Memory B cell (primary cell): ENCODE measurements at regions not wholly inside any gene's neighbourhood (a gene's known extent, or its start where the extent isn't known, plus 50 kb on each side); places are given as distances from the start of the nearest gene placed in this dataset.

Experiments used
- ATAC-seq: fragments of 150-1000 bp; cut with Tn5 transposase; 2 replicates; pipeline ENCODE4 v1.10.0; 2021; ENCODE audit warnings: low read depth, mild to moderate bottlenecking, moderate library complexity
- DNase-seq, 2 donors: peaks; one replicate each; pipeline ENCODE4 v3.0.0; 2022; ENCODE audit warnings: low spot score in 2 of 2
- H3K27ac Mint-ChIP-seq: one replicate; pipeline ENCODE4 v1.8.0; 2022; ENCODE audit warnings: mild to moderate bottlenecking, moderate library complexity, mixed read lengths
- H3K27me3 Mint-ChIP-seq: one replicate; pipeline ENCODE4 v1.8.0; 2022; ENCODE audit warnings: mixed read lengths
- H3K36me3 Mint-ChIP-seq: one replicate; pipeline ENCODE4 v1.8.0; 2022; ENCODE audit warnings: mild to moderate bottlenecking, mixed read lengths
- H3K4me1 Mint-ChIP-seq: one replicate; pipeline ENCODE4 v1.8.0; 2022; ENCODE audit warnings: mixed read lengths
- H3K4me3 Mint-ChIP-seq: one replicate; pipeline ENCODE4 v1.8.0; 2022; ENCODE audit warnings: mild to moderate bottlenecking, moderate library complexity, mixed read lengths
- H3K9me3 Mint-ChIP-seq: one replicate; pipeline ENCODE4 v1.8.0; 2022; ENCODE audit warnings: mixed read lengths

DNA sequence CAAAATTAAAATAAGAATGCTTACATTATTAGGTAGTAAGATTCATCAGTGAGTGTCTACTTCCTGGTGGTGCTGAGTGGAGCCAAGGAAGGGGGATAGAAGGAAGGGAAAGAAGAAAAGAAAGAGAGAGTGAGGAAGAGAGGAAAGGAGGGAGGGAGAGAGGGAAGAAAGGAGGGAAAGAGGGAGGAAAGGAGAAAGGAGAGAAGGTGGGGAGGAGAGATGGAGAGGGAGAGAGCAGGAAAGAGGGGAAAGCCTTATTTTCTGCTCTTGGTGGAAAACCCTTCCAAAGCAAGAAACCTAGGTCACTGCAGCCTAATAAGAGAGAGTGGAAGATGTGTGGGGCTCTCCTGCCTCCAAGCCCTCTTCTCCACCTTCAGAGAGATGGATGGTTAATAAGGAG lies 90.2 kb upstream of the EEF1E1 start:
- Mint-ChIP-seq H3K9me3 (no peaks in the 10 kb centered on the region), H3K4me1 (no peaks in the 10 kb centered on the region), H3K27ac (no peak overlapping the region), H3K36me3 (no peaks in the 10 kb centered on the region), H3K27me3 (peaks cover 16% of the 10 kb centered on the region), H3K4me3 (no peak overlapping the region)
- no peak for DNase-seq
- no peak for ATAC-seq

DNA sequence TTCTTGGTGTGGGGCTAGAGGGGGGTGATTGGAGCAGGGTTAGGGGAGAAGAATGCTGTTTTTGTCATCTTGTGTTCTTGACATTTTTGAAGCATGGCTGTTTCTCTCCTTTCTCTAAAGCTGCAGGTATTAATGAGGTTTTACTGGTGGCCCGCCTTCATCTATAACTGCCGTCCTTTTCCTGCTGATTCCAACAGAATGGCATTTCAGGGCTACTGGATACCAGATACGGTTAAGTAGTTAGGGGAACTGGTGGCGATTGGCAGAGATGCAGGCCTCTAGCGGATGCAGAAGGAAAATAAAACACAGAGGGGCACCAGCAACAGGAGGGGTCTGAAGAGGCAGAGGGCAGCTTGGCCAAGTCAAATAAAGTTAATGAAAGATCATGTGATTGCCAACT lies 89.7 kb upstream of the EEF1E1 start:
- H3K27ac Mint-ChIP-seq = no peak overlapping the region
- no peak for ATAC-seq
- peaks cover 16% of the 10 kb centered on the region for H3K27me3 Mint-ChIP-seq
- no peak for DNase-seq
- H3K4me3 Mint-ChIP-seq = no peak overlapping the region
- H3K4me1 Mint-ChIP-seq = no peaks in the 10 kb centered on the region
- no peaks in the 10 kb centered on the region for H3K36me3 Mint-ChIP-seq
- H3K9me3 Mint-ChIP-seq = no peaks in the 10 kb centered on the region

DNA sequence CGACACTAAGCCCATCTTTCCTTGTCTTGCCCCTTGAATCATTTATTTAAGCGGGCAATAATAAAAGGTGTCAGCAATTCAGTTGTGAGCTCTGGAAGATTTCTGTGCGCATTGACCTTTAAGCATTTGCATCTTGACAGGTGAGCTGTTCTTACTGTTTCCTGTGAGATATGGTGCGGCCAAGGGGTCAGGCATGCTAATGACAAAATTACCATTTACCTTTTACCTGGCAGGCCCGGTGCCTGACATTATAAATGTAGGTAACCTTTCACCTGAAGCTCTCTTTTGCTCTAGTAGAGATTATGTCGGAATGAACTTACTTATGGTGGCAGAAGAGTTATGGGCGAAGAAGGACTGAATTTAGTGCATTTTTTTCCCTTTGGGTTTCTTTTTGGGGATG lies 89.3 kb upstream of the EEF1E1 start:
- no peak overlapping the region for H3K27ac Mint-ChIP-seq
- H3K4me1 Mint-ChIP-seq = no peaks in the 10 kb centered on the region
- no peak for ATAC-seq
- no peaks in the 10 kb centered on the region for H3K9me3 Mint-ChIP-seq
- peaks cover 16% of the 10 kb centered on the region for H3K27me3 Mint-ChIP-seq
- H3K36me3 Mint-ChIP-seq = no peaks in the 10 kb centered on the region
- H3K4me3 Mint-ChIP-seq = no peak overlapping the region
- no peak for DNase-seq

DNA sequence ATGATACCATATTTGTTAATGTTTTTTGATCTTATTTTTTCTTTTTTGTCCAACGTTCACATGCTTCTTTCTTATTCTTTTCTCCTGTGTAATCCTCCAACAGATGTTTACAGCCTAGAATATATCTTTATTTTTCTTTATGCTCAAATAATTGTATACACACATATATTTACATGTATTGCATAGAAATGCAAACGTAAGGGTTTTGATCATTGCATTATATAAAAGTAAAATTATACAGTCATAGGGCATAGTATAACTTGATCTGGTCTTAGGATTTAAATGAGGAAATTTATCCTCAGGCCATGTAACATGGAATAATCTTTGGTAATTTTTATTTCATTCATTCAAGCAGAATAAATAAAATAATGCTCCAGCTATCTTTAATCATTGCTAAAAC lies 84.9 kb upstream of the EEF1E1 start:
- no peak for ATAC-seq
- peaks cover 9% of the 10 kb centered on the region for H3K27me3 Mint-ChIP-seq
- H3K9me3 Mint-ChIP-seq = no peaks in the 10 kb centered on the region
- H3K36me3 Mint-ChIP-seq = no peaks in the 10 kb centered on the region
- H3K4me1 Mint-ChIP-seq = no peaks in the 10 kb centered on the region
- no peak overlapping the region for H3K4me3 Mint-ChIP-seq
- no peak for DNase-seq
- no peak overlapping the region for H3K27ac Mint-ChIP-seq

DNA sequence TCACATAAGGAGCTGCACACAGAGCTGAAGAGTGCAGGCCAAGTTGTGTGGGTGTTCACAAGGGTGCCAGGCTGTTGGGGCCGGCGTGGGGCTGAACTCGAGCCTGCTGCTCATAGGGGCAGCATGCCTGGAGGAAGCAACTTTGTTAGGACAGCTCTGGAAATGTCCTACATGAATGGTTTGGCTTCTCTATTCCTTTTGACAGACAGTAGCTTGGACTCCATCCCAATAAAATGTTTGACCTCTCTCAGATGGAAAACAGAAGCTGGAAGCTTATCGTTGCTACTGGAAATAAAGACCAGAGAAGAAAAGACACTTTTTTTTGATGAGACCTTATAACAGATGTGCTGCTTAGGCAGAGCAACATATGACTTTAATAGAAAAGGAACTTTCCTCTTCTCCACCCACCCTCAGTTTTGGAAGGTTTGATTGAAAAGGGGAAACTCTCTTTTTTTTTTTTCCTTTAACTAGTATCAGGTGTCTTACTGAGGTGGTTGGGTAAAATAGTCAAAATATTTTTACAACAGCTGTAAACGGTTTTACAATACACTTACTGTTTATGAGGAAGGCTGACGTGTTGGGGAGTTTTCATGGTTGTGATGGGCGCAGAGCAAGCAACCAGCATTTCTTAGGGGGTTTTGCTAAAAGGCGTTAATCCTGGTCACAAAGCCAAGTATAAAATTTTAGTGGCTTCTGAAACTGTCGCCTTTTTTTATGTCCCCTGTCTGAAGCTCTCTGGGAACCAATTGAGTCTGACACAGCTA lies 80.7 kb upstream of the EEF1E1 start:
- DNase-seq = no peak
- no peaks in the 10 kb centered on the region for H3K9me3 Mint-ChIP-seq
- H3K4me1 Mint-ChIP-seq = no peaks in the 10 kb centered on the region

DNA sequence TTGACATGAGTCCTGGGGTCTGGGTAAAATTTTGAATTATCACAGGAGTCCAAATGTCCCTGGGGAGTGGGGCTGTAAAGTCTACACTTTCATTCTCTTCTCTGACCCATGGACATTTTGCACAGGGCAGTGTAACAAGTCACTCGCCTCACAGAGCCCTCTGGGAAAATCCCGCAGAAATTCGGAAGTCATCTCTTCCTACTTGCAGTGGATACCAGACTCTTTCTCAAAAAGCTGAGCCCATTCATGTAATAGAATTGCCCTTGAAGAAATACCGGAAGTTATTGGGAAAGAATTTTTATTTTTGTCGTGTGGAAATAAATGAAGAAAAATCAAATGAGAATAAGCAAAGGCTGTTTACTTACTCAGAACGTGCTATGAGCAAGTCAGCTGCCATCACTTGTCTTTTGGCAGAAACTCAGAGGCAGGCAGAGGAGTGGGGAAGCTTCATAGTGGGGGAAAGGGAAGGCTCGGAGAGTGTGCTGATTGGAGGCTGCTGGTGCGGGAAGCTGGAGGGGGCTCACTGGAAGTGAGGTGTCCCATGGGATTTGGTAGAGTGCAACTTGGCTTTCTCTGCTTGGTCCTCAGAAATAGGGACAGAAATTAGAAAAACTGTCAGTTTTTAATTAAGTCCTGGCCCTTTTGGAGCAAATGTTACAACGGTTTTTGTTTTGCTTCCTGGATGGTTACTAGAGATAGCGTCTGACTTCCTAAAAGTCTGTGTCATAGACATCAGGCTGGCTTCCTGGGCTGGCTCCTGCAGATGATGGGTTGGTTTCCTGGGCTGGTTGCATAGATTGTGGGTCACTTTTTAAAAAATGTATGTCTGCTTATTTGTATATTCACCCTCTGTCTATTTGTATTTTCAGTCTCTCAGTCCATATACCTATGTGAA lies 79.8 kb upstream of the EEF1E1 start:
- H3K4me1 Mint-ChIP-seq = no peaks in the 10 kb centered on the region
- no peaks in the 10 kb centered on the region for H3K9me3 Mint-ChIP-seq

More for the DNA sequence above, 80.7 kb upstream of the EEF1E1 start:
- Mint-ChIP-seq H3K36me3 (no peaks in the 10 kb centered on the region), H3K4me3 (no peak overlapping the region), H3K27ac (no peak overlapping the region), H3K27me3 (peaks cover 6% of the 10 kb centered on the region)
- no peak for ATAC-seq

DNA sequence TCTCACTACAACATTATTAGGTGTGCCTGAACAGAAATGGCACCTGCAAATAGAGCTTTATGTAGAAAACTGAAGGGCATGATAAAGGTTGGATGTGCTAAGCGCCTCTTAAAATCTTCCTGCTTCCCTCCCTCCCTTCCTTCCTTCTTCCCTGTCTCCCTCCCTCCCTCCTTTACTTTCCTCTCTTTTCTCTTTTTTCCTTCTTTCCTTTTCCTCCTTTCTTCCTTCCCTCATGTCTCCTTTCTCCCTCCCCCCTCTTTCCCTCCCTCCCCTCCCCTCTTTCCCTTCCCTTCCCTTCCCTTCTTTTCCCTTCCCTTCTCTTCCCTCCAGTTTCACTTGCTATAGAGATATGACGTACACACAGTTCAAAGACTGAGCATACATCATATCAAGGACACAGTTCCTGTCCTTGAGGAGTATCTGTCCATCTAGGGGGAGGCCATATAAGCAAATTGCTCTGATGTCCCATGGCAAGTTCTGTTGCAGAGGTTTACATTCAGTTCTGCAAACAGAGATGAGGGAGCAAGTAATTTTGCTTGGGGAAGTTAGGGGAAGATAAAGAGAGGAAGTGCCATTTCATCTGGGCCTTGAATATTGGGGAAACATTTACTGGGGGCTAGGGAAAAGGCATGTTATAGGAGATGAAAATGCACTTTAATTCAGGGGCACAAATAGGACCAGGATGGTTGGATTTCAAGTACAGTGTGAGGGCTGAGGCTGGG lies 79.0 kb upstream of the EEF1E1 start:
- Mint-ChIP-seq H3K27ac (no peak overlapping the region), H3K27me3 (peaks cover 8% of the 10 kb centered on the region), H3K36me3 (no peaks in the 10 kb centered on the region), H3K9me3 (no peaks in the 10 kb centered on the region), H3K4me1 (no peaks in the 10 kb centered on the region), H3K4me3 (no peak overlapping the region)
- DNase-seq (no peak), ATAC-seq (no peak)

More for the DNA sequence above, 79.8 kb upstream of the EEF1E1 start:
- Mint-ChIP-seq H3K27me3 (peaks cover 6% of the 10 kb centered on the region), H3K27ac (no peak overlapping the region), H3K36me3 (no peaks in the 10 kb centered on the region), H3K4me3 (no peak overlapping the region)
- ATAC-seq (no peak), DNase-seq (no peak)

DNA sequence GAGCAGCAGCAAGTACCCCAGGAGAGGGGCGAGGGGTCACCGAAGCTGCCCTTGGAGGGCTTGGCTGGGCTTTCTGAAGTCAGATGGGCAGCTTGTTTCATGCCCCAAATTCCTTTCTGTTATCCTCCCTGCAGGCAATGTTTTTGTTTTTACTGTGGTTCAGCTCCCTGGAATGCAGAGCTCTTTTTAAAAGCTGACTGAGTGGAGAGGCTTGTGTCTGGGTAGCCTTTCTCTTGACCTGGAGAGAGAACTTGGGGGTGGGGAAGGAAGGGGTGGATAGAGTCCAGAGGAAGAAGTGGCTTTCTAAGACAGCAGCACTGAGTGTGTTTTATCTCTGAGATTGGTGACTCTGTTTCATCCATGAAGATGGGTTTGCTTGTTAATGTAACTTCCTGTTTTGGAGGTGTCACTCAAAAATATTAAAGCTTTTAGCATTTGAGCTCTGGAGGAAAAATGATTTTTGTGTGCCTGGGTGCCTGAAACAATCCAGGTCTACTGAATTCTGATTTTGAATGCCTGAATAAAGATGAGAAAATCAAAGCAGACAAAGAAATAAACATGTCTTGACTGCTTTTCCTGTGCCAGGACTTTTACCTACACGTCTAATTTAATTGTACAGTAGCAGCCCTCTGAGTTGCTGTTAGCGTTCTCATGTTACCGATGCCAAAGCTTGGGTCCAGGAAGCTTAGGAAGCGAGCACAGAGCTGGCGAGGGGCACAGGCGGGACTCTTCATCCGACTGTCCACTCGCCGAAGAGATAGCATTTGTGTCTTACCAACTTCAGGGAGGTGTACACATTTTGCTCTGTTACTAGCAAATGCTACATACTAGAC lies 78.2 kb upstream of the EEF1E1 start:
- Mint-ChIP-seq H3K4me3 (no peak overlapping the region), H3K36me3 (no peaks in the 10 kb centered on the region), H3K4me1 (no peaks in the 10 kb centered on the region), H3K27me3 (peaks cover 9% of the 10 kb centered on the region), H3K9me3 (no peaks in the 10 kb centered on the region), H3K27ac (no peak overlapping the region)
- ATAC-seq (no peak), DNase-seq (no peak)

DNA sequence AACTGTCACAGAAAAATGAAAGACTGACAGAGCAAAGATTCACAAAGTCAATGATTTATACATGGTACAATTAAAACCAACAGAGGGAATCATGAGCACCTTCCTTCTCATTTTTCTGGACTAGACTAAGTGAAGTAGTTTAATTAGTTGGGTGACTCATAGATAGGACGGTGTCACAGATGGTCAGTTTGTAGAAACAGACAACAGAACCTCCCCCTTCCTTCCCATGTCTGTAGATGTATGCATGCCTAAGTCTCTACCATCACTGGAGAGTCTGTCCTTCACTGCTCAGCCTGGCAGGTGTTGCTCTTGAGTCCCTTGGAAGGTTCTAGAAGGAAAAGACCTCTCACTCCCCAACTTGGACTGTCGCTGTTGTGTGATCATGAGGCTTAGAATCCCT lies 75.4 kb upstream of the EEF1E1 start:
- H3K4me3 Mint-ChIP-seq = no peak overlapping the region
- no peaks in the 10 kb centered on the region for H3K4me1 Mint-ChIP-seq
- H3K27me3 Mint-ChIP-seq = peaks cover 10% of the 10 kb centered on the region
- H3K9me3 Mint-ChIP-seq = peaks cover 2% of the 10 kb centered on the region
- H3K36me3 Mint-ChIP-seq = no peaks in the 10 kb centered on the region
- ATAC-seq (no peak), DNase-seq (no peak)
- no peak overlapping the region for H3K27ac Mint-ChIP-seq

DNA sequence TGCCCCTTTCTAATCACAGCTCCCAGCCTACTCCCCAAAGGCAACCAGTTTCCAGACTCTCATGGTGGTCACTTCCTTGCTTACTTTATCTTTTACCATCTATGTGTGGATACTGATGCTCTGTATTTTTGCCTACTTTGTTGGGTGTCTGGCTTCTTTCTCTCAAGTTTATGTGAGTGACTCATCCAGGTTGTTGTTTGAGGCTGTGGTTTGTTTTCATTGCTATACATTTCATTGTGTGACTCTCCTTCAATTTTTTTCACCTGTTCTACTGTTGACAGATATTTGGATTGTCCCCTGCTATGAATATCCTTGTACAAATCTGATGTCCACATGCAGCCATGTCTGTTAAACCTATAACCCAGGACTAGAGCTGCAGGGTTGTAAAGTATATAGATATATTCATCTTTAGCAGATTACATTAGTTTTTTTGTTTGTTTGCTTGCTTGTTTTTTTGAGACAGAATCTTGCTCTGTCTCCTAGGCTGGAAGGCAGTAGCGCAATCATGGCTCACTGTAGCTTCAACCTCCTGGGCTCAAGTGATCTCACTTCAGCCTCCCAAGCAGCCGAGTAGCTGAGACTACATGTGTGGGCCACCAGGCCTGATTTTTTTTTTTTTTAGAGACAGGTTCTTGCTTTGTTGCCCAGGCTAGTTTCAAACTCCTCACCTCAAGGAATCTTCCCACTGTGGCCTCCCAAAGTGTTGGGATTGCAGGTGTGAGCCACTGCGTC lies 72.9 kb upstream of the EEF1E1 start:
- Mint-ChIP-seq H3K27ac (no peak overlapping the region), H3K9me3 (peaks cover 2% of the 10 kb centered on the region), H3K27me3 (peaks cover 6% of the 10 kb centered on the region), H3K36me3 (no peaks in the 10 kb centered on the region), H3K4me1 (no peaks in the 10 kb centered on the region), H3K4me3 (no peak overlapping the region)
- DNase-seq = no peak
- no peak for ATAC-seq

DNA sequence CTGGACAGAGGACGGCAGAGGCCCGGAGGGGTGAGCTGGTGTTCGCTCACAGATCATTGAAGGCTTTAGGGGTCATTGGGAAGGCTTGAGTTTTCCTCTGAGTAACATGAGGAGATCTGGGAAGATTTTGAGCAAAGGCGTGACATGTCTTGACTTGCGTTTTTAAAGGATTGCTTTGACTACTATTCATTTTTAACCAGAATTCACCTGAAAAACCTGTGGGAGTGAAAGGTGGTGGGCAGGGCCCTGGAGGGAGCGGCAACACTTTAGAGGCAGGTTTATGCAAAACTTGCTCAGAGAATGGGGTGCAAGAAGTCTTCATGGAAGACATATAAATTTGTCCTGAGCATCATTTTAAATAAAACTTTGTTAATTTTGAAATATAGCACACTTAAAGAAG lies 72.2 kb upstream of the EEF1E1 start:
- Mint-ChIP-seq H3K27ac (no peak overlapping the region), H3K27me3 (peaks cover 6% of the 10 kb centered on the region), H3K36me3 (no peaks in the 10 kb centered on the region), H3K4me3 (no peak overlapping the region), H3K9me3 (peaks cover 2% of the 10 kb centered on the region), H3K4me1 (no peaks in the 10 kb centered on the region)
- DNase-seq (no peak), ATAC-seq (no peak)

DNA sequence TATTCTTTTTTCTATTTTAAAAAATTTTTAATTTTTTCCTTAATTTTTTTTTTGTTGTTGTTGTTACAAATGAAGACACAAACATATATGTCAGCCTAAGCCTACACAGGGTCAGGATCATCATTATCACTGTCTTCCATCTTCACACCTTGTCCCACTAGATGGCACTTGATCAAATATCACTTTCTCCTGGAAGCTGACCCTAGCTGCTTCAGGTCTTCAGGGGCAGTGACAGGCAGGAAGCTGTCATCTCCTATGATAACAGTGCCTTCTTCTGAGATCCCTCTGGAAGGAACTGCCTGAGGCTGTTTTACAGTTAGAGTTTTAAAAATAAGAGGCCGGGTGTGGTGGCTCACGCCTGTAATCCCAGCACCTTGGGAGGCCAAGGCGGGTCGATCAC lies 70.2 kb upstream of the EEF1E1 start:
- Mint-ChIP-seq H3K27ac (no peak overlapping the region), H3K4me3 (no peak overlapping the region)
- DNase-seq = no peak

DNA sequence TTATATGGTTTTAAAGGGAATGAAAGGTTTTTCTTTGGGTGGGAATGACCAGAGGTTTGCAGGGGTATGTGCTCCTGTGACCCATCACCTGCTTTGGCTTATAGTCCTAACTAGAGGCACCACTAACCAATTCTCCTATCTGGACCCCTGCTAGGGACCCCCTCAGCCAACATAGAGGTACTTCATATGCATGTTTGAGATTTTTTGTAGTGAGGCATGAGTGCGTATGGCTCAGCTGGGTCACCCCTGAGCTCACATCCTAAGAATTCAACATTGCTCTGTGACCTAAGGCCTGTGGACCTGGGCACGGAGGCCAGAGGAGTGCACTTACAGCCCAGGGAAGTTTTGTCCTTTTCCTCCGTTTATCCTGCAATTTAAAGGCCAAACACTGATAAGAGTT lies 68.4 kb upstream of the EEF1E1 start:
- Mint-ChIP-seq H3K4me3 (no peak overlapping the region), H3K27ac (no peak overlapping the region), H3K9me3 (peaks cover 2% of the 10 kb centered on the region), H3K4me1 (no peaks in the 10 kb centered on the region), H3K36me3 (peaks cover 2% of the 10 kb centered on the region), H3K27me3 (peaks cover 8% of the 10 kb centered on the region)
- DNase-seq (no peak), ATAC-seq (no peak)

More for the DNA sequence above, 70.2 kb upstream of the EEF1E1 start:
- no peak for ATAC-seq
- Mint-ChIP-seq H3K36me3 (no peaks in the 10 kb centered on the region), H3K4me1 (no peaks in the 10 kb centered on the region), H3K9me3 (peaks cover 2% of the 10 kb centered on the region), H3K27me3 (peaks cover 9% of the 10 kb centered on the region)
